Keratinocyte (primary cell): ENCODE measurements at regions not wholly inside any gene's neighbourhood (a gene's known extent, or its start where the extent isn't known, plus 50 kb on each side); places are given as distances from the start of the nearest gene placed in this dataset.

Experiments
- CTCF ChIP-seq, 3 experiments: IDR thresholded peaks in 1 of 3; conservative IDR thresholded peaks in 1 of 3; optimal IDR thresholded peaks in 1 of 3; 2 replicates in 2 of 3; 3 replicates in 1 of 3; pipeline versions ENCODE3 to v1.5.1; 2011; ENCODE audit warnings: low read length in 3 of 3, mild to moderate bottlenecking in 3 of 3, moderate library complexity in 2 of 3, control low read depth in 1 of 3, inconsistent platforms in 1 of 3; ENCODE audit not compliant: insufficient read depth in 2 of 3; ENCODE audit errors: extremely low read depth in 1 of 3
- EZH2 ChIP-seq: IDR thresholded peaks from one replicate; pipeline ENCODE4 v1.6.1; 2012; ENCODE audit warnings: inconsistent platforms, mild to moderate bottlenecking, low read length, moderate library complexity

GRCh38 chr13:73204952-73205351 lies 146.1 kb downstream of the KLF5 start:
- TF ChIP-seq CTCF (optimal IDR thresholded peaks at IDR 0.05 in 1 of 3, IDR thresholded peaks at IDR 0.05 in 1 of 3, conservative IDR thresholded peaks at IDR 0.05 in 1 of 3; ENCODE audit: extremely low read depth in 1 of 3, insufficient read depth in 2 of 3, low read length in 3 of 3) (no peak), EZH2 (no peak)
